ENCODE measurements at regions not wholly inside any gene's neighbourhood (a gene's known extent, or its start where the extent isn't known, plus 50 kb on each side); places are given as distances from the start of the nearest gene placed in this dataset.

DNA sequence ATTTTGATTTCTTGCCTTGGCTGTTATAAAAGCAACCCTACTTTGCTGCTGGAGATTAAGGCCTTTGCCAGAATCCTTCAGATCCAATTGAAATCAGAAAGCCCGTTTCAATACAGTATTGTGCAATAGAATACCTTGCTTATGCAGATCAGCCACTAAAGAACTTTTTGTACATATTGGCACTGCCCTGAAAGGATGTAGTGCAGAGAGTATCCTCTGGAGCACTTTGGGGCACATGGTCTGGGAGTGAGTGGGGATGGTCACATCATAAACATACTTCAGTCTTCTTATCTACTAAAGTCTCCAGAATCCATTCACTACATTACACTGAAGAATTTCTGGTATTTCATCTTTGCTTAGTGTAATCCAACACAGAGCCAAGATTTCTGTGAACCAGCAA is 189.0 kb downstream of the CENPF start:
- TF ChIP-seq, protein P1, sequence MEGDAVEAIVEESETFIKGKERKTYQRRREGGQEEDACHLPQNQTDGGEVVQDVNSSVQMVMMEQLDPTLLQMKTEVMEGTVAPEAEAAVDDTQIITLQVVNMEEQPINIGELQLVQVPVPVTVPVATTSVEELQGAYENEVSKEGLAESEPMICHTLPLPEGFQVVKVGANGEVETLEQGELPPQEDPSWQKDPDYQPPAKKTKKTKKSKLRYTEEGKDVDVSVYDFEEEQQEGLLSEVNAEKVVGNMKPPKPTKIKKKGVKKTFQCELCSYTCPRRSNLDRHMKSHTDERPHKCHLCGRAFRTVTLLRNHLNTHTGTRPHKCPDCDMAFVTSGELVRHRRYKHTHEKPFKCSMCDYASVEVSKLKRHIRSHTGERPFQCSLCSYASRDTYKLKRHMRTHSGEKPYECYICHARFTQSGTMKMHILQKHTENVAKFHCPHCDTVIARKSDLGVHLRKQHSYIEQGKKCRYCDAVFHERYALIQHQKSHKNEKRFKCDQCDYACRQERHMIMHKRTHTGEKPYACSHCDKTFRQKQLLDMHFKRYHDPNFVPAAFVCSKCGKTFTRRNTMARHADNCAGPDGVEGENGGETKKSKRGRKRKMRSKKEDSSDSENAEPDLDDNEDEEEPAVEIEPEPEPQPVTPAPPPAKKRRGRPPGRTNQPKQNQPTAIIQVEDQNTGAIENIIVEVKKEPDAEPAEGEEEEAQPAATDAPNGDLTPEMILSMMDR (IDR thresholded peaks at IDR 0.05; ENCODE audit: insufficient read depth, low read depth, low read length): no peak
- TF ChIP-seq EZH2 (IDR thresholded peaks at IDR 0.05; ENCODE audit: insufficient read depth, low read length): no peak

All from astrocyte (in vitro differentiated cells and primary cell).